ENCODE measurements at regions not wholly inside any gene's neighbourhood (a gene's known extent, or its start where the extent isn't known, plus 50 kb on each side); places are given as distances from the start of the nearest gene placed in this dataset.

- DNase-seq (ENCODE audit: low spot score) = no peak
Measured at GRCh38 chr9:92185681-92186080, 70.5 kb upstream of the SPTLC1 start.

DNA sequence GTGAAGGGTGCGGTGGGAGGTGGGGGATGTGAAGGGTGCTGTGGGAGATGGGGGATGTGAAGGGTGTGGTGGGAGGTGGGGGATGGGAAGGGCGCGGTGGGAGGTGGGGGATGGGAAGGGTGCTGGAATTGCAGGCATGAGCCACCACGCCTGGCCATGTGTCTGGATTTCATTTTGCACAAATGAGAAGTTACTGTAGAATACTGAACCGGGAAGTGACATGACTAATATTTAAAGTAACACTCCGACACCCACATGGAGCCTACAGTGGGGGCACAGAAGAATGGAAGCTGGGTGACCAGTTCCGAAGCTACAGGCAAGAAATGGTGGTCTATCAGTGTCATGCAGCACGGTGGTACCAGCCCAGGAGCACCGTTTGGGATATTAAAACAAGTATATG is 69.9 kb upstream of the SPTLC1 start:
- no peak for DNase-seq (ENCODE audit: low spot score)

DNA sequence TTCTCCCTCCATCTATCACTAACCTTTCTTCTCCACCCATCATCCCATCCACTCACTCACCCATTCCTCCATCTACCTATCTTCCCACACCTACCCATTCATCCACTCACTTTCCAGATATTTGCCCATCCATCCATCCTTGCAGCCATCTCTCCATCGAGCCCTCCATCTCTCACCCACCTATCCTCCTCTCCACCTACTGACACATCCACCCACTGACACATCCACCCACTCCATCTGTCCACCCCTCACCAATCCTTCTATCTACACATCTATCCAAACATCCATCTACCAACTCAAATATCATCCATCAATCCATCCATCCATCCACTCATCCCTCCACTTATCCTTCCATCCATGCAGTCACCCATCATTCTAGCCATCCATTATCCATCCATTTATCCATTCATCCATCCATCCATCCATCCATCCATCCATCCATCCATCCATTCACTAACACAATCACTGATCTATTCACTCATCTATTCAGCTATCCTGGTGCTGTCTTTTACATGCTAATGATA is 68.9 kb upstream of the SPTLC1 start:
- DNase-seq (ENCODE audit: low spot score) = no peak

DNA sequence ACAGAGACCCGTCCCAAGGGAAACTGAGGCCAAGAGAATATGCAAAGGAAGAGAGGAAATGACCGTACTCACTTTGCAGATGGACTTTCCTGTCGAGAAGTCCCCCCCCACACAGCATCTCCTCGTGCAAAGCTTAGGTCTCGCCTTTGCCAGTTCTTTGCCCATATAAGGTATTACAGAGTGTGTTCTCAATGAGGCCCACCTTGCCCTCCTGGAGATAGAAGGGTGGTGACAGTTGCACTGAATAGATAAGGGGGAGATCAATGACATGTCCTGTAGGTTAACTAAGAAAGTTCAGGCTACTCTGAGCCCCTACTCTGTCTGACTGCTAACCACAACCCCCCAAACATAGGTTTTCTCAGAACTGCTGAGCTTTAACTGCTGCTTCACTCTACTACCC is 68.2 kb upstream of the SPTLC1 start:
- DNase-seq (ENCODE audit: low spot score) = no peak

DNA sequence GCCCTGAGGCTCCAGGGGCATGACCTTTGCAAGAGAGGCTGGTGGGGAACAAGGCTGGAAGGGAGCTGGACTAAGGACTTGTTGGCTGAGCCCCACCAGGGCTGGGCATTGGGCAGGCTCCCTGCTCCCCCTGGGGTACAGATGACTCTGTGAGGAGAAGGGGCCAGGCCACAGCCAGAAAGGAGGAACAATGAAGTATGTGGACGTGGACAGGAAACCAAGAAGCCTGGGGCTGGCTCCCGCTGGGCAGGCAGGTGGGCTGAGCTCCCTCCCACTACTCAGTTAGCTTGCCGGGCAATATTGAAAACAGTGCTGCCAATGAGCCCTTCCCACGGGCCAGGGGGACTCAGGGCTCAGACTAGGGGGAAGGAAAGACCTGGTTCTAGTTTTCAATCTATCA is 66.1 kb upstream of the SPTLC1 start:
- no peak for DNase-seq (ENCODE audit: low spot score)

DNA sequence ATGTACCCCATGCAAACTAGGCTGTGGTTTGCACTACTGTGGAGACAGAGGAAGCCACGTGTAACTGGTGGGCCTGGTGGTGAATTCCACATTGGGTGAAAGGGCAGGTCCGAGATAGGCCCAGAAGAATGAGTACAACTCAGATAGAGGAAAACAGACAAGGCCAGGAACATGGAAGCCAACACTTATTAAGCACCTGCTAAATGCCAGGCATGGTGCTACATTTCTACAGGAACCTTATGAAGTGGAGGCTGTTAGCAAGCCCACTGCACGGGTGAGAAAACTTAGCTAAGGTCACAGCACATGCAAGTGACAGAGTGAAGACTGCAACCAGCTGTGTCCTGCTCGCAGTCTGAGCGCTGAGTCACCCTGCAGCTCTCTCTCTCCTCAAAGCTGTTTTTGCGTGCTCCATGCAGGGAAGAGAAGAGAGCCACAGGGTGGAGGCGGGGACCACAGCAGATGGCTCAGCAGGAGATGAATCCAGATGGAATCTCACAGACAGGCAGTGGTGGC is 65.5 kb upstream of the SPTLC1 start:
- no peak for DNase-seq (ENCODE audit: low spot score)

- DNase-seq (ENCODE audit: low spot score) = no peak
Measured at GRCh38 chr9:92180002-92180400, 64.8 kb upstream of the SPTLC1 start.

- no peak for DNase-seq (ENCODE audit: low spot score)
Measured at GRCh38 chr9:92179286-92180001, 64.2 kb upstream of the SPTLC1 start.

- no peak for DNase-seq (ENCODE audit: low spot score)
Measured at GRCh38 chr9:92177591-92177990, 62.4 kb upstream of the SPTLC1 start.

DNA sequence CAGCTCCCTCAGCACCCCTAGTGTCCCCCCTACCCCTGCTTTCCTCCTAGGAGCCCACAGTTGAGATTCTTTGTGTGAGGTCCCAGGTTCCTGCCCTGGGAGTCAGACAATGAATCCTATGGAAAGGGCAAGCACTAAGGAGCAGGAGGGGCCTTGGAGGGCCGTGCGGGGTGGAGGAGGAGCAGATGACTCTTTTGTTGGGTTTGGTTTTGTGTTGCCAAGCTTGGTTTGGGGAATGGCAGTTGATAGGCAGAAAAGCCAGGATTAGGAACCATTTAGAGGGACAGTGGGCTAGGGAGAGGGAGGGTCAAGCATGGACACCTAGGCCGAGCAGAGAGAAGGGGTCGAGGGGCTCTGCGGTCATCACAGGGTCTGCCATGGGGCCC is 61.6 kb upstream of the SPTLC1 start:
- DNase-seq (ENCODE audit: low spot score) = no peak

DNA sequence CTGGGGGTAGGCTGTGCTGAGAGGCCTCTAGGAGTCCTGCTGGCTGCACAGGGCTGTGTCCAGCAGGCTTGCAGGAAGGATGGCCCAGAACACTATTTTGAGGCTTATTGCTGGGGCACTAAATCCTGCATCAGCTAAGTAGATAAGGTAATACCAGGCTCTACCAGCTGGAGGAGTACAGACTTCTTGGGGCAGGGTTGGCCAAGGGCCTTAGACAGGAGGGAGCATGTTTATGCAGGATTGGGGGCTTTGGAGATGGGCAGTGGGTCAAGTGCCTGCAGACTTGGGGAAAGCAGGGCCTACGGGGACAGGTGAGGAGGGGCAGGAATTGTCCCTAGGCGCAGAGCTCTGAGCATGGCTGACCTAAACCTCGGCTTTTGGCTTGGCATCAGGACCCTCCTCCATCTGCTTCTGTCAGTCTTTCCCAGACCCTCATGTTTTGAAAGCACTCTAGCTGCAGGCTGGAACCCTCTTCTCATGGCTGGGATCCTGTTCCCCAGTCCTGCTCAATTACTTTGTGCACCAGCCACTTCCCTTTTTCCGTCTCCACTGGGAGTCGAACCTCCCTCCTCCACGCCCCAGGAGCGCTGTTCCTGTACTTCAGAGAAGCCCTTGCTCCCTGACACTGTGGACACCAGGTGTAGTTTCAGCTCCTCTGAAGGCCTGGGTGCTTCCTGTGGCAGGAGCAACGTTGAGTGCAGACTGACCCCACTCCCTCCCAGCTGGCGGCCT is 61.0 kb upstream of the SPTLC1 start:
- no peak for DNase-seq (ENCODE audit: low spot score)

DNA sequence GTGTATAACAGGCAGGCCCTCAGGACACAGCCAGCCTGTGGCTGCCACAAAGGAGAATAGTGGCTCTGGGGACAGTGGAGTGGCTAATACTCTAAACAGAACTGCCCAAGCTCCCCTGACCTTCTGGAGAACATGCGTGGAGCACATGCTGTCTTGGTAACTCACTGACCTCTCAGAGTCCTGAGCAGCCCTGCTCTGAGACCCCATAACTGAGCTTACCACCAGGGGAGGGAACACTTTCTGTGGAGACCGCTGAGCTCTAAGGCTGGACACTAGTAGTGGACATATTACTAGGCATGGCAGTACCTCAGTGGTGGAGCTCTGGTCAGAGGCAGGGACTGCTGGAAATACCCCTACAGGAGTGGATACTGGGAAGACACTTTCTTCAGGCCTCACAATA is 60.2 kb upstream of the SPTLC1 start:
- DNase-seq (ENCODE audit: low spot score) = no peak

DNA sequence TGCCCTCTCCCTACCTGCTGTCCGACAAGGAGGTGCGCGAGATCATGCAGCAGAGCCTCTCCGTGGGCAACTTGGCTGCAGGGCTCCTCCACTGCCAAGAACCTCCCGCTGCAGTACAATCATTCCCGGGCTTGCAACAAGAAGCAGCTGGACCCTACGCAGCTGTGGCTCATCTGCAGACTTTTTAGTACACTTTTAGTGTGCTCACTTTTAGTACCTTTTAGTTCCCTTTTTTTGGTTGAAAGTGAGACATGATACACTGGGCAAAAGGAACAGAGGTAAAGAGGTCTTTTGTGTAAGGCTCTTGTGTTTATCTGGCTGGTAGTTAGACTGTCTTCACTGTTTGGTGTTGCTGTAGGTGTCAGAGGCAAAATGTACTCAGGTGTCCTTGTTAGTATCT is 58.1 kb upstream of the SPTLC1 start:
- no peak for DNase-seq (ENCODE audit: low spot score)

GRCh38 chr9:92171822-92172221 is 56.6 kb upstream of the SPTLC1 start:
- no peak for DNase-seq (ENCODE audit: low spot score)

GRCh38 chr9:92171281-92171680 is 56.1 kb upstream of the SPTLC1 start:
- no peak for DNase-seq (ENCODE audit: low spot score)

GRCh38 chr9:92170848-92171247 is 55.6 kb upstream of the SPTLC1 start:
- no peak for DNase-seq (ENCODE audit: low spot score)

DNA sequence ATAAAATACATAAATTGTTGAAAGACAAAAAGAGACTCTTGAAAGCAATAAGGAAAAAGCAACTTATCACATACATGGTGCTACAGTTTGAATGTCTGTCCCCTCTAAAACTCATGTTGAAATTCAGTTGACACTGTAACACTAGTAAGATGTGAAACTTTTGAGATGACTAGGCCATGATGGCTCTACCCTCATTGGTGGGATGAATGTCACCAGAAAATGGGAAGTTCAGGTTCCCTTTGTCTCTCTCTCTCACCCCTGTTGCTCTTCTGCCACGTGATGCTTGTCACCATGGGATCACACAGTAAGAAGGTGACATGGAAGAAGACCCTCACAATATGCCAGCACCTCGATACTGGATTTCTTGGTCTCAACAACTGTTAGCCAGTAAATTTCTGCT is 50.3 kb upstream of the SPTLC1 start:
- DNase-seq (ENCODE audit: low spot score) = no peak
